ENCODE measurements at regions not wholly inside any gene's neighbourhood (a gene's known extent, or its start where the extent isn't known, plus 50 kb on each side); places are given as distances from the start of the nearest gene placed in this dataset.

- peak; percentile 20 for DNase-seq (ENCODE audit: low read depth)
- no peak for TF ChIP-seq CTCF (conservative IDR thresholded peaks at IDR 0.05; ENCODE audit: low read depth, low read length)
- no peak overlapping the region for H3K4me3 ChIP-seq (ENCODE audit: low read length)
Observed at GRCh38 chr4:65983061-65983460, 312.8 kb upstream of the EPHA5 start.

GRCh38 chr4:65976287-65976686 is 306.0 kb upstream of the EPHA5 start:
- no peak for DNase-seq (ENCODE audit: low read depth)
- no peak for TF ChIP-seq CTCF (conservative IDR thresholded peaks at IDR 0.05; ENCODE audit: low read depth, low read length)
- no peak overlapping the region for H3K4me3 ChIP-seq (ENCODE audit: low read length)

- no peak overlapping the region for H3K4me3 ChIP-seq (ENCODE audit: low read length)
- DNase-seq (ENCODE audit: low read depth), result no peak
- TF ChIP-seq CTCF (conservative IDR thresholded peaks at IDR 0.05; ENCODE audit: low read depth, low read length), result no peak
Observed at GRCh38 chr4:65973186-65973585, 302.9 kb upstream of the EPHA5 start.

GRCh38 chr4:65971686-65972085 is 301.4 kb upstream of the EPHA5 start:
- no peak overlapping the region for H3K4me3 ChIP-seq (ENCODE audit: low read length)
- no peak for TF ChIP-seq CTCF (conservative IDR thresholded peaks at IDR 0.05; ENCODE audit: low read depth, low read length)
- DNase-seq (ENCODE audit: low read depth), result no peak

GRCh38 chr4:65968831-65969558 is 298.7 kb upstream of the EPHA5 start:
- TF ChIP-seq CTCF (conservative IDR thresholded peaks at IDR 0.05; ENCODE audit: low read depth, low read length), result no peak

GRCh38 chr4:65960751-65961150 is 290.5 kb upstream of the EPHA5 start:
- no peak for TF ChIP-seq CTCF (conservative IDR thresholded peaks at IDR 0.05; ENCODE audit: low read depth, low read length)
- no peak overlapping the region for H3K4me3 ChIP-seq (ENCODE audit: low read length)
- DNase-seq (ENCODE audit: low read depth), result no peak

More at GRCh38 chr4:65968831-65969558, 298.7 kb upstream of the EPHA5 start:
- no peak for DNase-seq (ENCODE audit: low read depth)
- no peak overlapping the region for H3K4me3 ChIP-seq (ENCODE audit: low read length)

GRCh38 chr4:65954416-65954815 is 284.1 kb upstream of the EPHA5 start:
- no peak for DNase-seq (ENCODE audit: low read depth)
- no peak for TF ChIP-seq CTCF (conservative IDR thresholded peaks at IDR 0.05; ENCODE audit: low read depth, low read length)
- H3K4me3 ChIP-seq (ENCODE audit: low read length), result no peak overlapping the region

All from retinal pigment epithelial cell (primary cell).